Glutamatergic neuron (in vitro differentiated cells): ENCODE measurements at regions not wholly inside any gene's neighbourhood (a gene's known extent, or its start where the extent isn't known, plus 50 kb on each side); places are given as distances from the start of the nearest gene placed in this dataset.

Source experiments
- DNase-seq: peaks from one replicate; pipeline ENCODE4 v3.0.0; 2022
- H3K27ac Mint-ChIP-seq: one replicate; pipeline ENCODE4 v1.8.0; 2020; ENCODE audit warnings: mild to moderate bottlenecking, mixed read lengths, inconsistent platforms; ENCODE audit not compliant: unreplicated experiment
- H3K27me3 Mint-ChIP-seq: one replicate; pipeline ENCODE4 v1.8.0; 2020; ENCODE audit warnings: mild to moderate bottlenecking, moderate library complexity, mixed read lengths, inconsistent platforms; ENCODE audit not compliant: unreplicated experiment
- H3K36me3 Mint-ChIP-seq: one replicate; pipeline ENCODE4 v1.8.0; 2020; ENCODE audit warnings: mild to moderate bottlenecking, mixed read lengths, inconsistent platforms; ENCODE audit not compliant: unreplicated experiment
- H3K4me1 Mint-ChIP-seq: one replicate; pipeline ENCODE4 v1.8.0; 2020; ENCODE audit warnings: mild to moderate bottlenecking, low read depth, mixed read lengths, inconsistent platforms; ENCODE audit not compliant: unreplicated experiment
- H3K4me3 Mint-ChIP-seq: one replicate; pipeline ENCODE4 v1.8.0; 2020; ENCODE audit warnings: mild to moderate bottlenecking, mixed read lengths, inconsistent platforms; ENCODE audit not compliant: unreplicated experiment
- H3K9me3 Mint-ChIP-seq: one replicate; pipeline ENCODE4 v1.8.0; 2020; ENCODE audit warnings: mild to moderate bottlenecking, moderate library complexity, mixed read lengths, inconsistent platforms; ENCODE audit not compliant: unreplicated experiment
- CTCF ChIP-seq: fragments of 200-600 bp; sonication (generic); IDR thresholded peaks from one replicate; pipeline ENCODE4 v1.5.0; 2021; ENCODE audit not compliant: partially characterized antibody, unreplicated experiment

DNA sequence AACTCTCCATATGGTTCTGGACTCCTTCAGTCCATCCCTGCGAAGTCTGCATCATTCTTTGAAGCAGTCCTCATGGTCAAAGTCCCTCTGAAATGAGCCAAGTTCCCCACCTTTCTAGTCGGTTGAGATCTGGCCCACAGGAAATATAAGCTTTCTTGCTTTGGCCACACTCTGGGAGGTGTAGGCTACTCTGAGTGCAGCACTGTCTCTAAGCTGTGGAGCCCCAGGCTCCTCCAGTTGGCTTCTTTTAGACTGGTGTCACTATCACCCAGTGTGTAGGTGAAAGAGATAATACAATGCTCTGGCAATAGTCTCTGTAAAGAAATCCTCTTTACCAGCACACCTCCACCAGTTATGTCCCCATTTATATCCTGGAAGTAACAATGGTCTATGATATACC lies 486.5 kb upstream of the KLF12 start:
- Mint-ChIP-seq H3K27me3 (no peaks in the 10 kb centered on the region), H3K4me1 (no peaks in the 10 kb centered on the region), H3K36me3 (no peaks in the 10 kb centered on the region), H3K27ac (no peak overlapping the region), H3K9me3 (no peaks in the 10 kb centered on the region), H3K4me3 (no peak overlapping the region)
- no peak for DNase-seq
- TF ChIP-seq CTCF = no peak

DNA sequence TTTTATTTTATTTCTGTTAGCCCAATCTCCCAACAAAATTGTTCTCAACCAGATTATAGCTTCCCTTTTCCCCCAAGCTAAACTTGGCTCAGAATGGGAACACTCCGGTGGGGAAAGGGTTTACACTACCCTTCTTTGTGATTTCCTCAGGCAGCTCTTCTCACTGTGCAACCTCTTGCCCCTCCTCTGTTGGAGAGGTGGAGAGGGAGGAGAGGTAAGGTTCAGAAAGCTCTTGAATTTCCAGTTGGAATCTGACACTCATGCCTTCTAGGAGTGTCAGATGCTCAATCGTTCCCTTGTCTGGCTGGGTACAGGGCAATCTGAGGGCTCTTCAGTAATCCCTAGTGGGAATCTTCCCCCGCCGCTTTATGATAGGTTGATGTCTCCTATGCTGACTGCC lies 486.1 kb upstream of the KLF12 start:
- no peak for DNase-seq
- Mint-ChIP-seq H3K4me3 (no peak overlapping the region), H3K36me3 (no peaks in the 10 kb centered on the region), H3K9me3 (no peaks in the 10 kb centered on the region), H3K27ac (no peak overlapping the region), H3K27me3 (no peaks in the 10 kb centered on the region), H3K4me1 (no peaks in the 10 kb centered on the region)
- no peak for TF ChIP-seq CTCF

- DNase-seq = no peak
- no peak overlapping the region for H3K27ac Mint-ChIP-seq
- no peaks in the 10 kb centered on the region for H3K9me3 Mint-ChIP-seq
- no peaks in the 10 kb centered on the region for H3K4me1 Mint-ChIP-seq
- H3K4me3 Mint-ChIP-seq = no peak overlapping the region
- H3K36me3 Mint-ChIP-seq = no peaks in the 10 kb centered on the region
- no peak for TF ChIP-seq CTCF
- H3K27me3 Mint-ChIP-seq = no peaks in the 10 kb centered on the region
Measured at GRCh38 chr13:74597526-74597925, 463.3 kb upstream of the KLF12 start.

DNA sequence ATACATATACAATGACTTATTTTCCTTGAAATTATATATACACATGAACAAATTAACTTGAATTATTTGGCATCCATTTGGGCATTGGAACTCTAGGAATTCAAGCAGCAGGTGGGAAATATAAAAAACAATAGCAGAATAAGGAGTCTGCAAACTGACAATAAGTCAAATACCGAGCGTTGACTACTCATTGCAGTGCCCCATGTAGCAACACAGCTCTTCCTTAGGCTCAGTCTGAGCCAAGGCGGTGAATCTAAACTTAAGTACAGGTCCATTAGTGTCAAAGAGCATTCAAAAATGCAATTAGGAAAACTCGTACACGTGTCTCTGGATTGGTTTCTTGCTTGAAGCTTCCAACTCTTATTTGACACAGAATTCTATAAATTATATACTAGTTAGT lies 462.5 kb upstream of the KLF12 start:
- no peak for DNase-seq
- H3K4me1 Mint-ChIP-seq = no peaks in the 10 kb centered on the region
- no peaks in the 10 kb centered on the region for H3K36me3 Mint-ChIP-seq
- H3K27me3 Mint-ChIP-seq = no peaks in the 10 kb centered on the region
- H3K9me3 Mint-ChIP-seq = no peaks in the 10 kb centered on the region
- H3K27ac Mint-ChIP-seq = no peak overlapping the region
- TF ChIP-seq CTCF = no peak
- H3K4me3 Mint-ChIP-seq = no peak overlapping the region

GRCh38 chr13:74593688-74594087 lies 459.5 kb upstream of the KLF12 start:
- Mint-ChIP-seq H3K27ac (no peak overlapping the region), H3K27me3 (no peaks in the 10 kb centered on the region)

More at GRCh38 chr13:74593688-74594087, 459.5 kb upstream of the KLF12 start:
- DNase-seq = no peak
- Mint-ChIP-seq H3K36me3 (no peaks in the 10 kb centered on the region), H3K4me3 (no peak overlapping the region), H3K4me1 (no peaks in the 10 kb centered on the region), H3K9me3 (no peaks in the 10 kb centered on the region)
- TF ChIP-seq CTCF = no peak
